Stimulated activated CD8-positive, alpha-beta memory T cell treated with anti-CD3 and anti-CD28 coated beads, Interleukin-12 subunit alpha, Interleukin-12 subunit beta, amount 100 ng/mL, for 4 hours (primary cell): ENCODE measurements at regions not wholly inside any gene's neighbourhood (a gene's known extent, or its start where the extent isn't known, plus 50 kb on each side); places are given as distances from the start of the nearest gene placed in this dataset.
"Not testable (repeated sequence)": the region's sequence is repeated elsewhere in the genome, so short reads cannot be mapped to it uniquely, and the experiment has no call there.

Experiments
- DNase-seq: peaks from one replicate; pipeline ENCODE4 v3.0.0-alpha.2; 2020; ENCODE audit warnings: low read depth

DNA sequence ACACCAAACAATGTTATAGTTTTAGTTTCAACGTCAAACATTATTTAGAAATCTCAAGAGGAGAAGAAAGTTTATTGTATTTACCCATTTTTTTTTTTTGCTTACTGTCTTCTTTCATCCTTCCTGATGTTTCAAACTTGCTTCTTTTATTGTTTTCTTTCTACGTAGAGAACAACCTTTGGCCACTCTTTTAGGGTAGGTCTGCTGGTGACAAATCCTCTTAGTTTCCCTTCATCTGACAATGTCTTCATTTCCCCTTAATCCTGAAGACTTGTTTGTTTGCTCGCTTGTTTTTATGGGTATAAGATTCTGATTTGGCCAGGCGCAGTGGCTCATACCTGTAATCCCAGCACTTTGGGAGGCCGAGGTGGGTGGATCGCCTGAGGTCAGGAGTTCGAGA lies 89.1 kb downstream of the RHOU start:
- DNase-seq: no peak

- no peak for DNase-seq
Observed at GRCh38 chr1:228825041-228825440, 89.8 kb downstream of the RHOU start.

GRCh38 chr1:228825840-228826484 lies 90.7 kb downstream of the RHOU start:
- no peak for DNase-seq

GRCh38 chr1:228827019-228827418 lies 91.7 kb downstream of the RHOU start:
- DNase-seq: no peak

DNA sequence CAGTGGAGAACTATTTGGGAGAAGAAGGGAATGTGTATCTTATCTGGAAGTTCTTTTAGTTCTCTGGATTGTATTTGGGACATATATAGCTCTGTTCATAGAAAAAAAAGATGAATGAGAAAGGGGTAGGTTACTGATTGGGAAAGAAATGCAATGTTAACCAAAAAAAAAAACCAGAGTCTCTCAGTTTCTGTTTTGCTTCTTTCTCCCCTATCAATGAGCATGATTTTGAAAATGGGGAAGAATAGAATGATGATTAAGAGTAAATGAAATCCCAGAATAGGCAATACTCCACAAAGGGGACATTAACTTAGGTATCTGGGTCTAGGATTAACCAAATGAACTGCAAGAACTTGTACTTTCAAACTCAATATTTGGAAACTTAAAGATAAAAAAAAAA lies 92.9 kb downstream of the RHOU start:
- DNase-seq: no peak

GRCh38 chr1:228830185-228830953 lies 95.1 kb downstream of the RHOU start:
- DNase-seq: no peak

DNA sequence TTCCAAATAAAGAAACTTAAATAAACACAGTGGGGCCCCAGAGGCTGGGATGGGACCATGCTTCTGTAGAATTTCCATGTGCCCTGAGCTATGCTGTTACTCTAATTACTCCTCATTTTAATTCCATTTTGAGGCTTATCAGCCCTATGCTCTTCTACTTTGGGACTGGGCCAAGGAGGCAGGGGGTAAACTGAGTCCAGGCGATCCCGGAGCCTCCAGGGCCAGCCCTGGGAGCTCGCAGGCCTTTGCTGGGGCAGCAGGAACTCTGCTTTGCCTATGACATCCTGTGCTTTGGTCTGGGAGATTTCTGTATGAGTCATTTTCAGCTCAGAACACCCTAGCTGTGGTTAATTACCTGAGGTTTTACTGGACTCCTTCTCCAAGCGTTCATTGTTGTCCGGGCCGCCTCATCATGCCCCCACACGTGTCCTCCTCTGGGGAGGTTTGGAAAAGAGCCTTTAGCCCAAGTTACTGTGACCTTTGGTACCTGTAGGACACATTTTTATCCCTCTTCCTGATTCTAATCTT lies 95.7 kb downstream of the RHOU start:
- no peak for DNase-seq

DNA sequence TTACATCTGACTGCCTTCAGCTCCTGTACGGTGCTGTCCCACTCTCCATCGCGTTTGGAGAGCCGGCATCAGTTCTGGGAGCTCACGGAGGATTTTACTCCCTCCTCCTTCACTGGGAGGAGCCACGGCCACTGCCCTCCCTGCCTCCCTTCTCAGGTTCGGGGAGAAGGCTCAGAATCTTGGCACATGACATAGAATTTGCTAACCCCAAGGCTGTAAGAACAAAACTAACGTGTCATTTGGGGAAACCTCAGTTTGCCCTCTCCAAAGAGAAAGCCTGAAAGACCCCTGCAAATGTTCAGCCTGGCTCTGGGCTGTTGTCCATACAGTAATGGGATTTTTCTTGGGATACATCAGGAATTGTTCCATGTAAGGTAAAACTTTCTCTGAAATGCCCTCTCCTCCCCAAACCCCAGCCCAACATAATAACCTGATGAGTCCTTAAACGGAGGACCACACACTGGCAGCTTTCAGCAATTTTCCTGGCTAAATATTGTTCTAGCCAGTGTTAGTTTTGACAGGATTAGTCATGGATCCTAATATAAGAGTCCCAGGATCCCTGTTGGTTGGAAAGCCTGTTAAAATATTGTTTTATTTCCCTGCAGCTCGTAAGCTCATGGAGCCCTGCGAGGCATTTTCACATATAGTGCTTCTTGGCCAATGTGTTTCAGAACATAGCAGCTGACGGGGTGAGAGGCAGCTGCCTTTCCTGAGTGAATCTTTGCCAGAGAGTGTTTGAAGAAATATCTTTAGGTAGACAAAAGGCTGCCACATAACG lies 98.8 kb downstream of the RHOU start:
- DNase-seq: no peak

GRCh38 chr1:228835456-228835855 lies 100.2 kb downstream of the RHOU start:
- no peak for DNase-seq

GRCh38 chr1:228835911-228836310 lies 100.6 kb downstream of the RHOU start:
- no peak for DNase-seq

- no peak for DNase-seq
Observed at GRCh38 chr1:228836427-228836826, 101.1 kb downstream of the RHOU start.

GRCh38 chr1:228837032-228837431 lies 101.8 kb downstream of the RHOU start:
- no peak for DNase-seq

DNA sequence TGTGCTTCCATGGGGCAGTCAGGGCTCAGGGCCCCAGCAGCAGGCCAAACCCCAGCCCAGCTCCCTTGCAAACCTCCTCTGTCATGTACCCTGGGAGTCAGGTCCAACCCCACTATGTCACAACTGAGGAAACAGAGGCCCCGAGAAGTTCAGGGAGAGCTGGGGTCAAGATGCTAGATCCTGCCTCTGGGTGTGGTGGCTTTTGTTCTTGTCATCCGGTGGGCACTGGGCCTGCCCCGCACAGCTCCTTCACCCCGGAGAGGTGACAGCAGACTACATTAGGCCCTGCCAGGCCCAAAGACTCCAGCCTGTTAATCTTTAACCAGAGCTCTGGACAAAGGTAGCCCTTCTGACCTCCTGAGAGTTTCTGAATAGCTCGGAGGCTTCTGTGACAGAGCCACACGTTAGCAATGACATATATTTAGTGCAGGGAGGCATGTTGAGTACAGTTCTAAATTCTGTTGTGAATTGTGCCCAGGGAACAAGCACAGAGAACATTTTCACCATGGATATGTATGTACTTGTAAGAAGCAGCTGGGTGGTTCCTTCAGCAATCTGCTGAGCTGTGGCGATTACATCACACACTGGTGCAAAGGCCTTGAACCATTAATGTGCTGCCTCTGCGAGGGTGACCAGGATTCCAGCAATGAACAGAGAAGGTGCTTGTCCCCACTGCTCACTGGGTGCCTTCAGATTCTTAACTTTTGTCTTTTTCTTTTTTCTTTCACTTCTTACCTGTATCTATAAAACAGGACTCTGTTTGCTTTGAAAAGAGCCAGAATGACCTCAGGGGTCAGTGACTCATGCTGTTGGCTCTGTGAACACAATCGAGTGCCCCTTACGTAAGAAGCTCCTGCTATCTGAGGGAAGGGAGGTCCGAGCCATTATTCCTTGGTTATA lies 102.8 kb downstream of the RHOU start:
- no peak for DNase-seq

GRCh38 chr1:228838717-228839500 lies 103.6 kb downstream of the RHOU start:
- DNase-seq: no peak

DNA sequence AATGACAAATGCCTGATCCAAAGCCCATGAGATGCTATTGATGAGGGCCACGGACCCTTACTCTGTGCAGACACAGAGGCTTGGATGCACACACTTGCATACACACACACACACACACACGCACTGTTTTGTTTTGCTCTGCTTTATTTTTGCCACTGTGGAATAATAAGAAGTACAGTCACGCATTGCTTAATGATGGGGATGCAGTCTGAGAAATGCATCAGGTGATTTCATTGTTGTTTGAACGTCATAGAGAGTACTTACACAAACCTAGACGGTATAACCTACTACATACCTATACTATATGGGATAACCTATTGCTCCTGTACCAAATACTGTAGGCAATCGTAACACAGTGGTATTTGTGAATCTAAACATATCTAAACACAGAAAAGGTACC lies 104.4 kb downstream of the RHOU start:
- DNase-seq: no peak

- no peak for DNase-seq
Observed at GRCh38 chr1:228841632-228842031, 106.4 kb downstream of the RHOU start.

GRCh38 chr1:228842094-228842775 lies 107.0 kb downstream of the RHOU start:
- DNase-seq: no peak

GRCh38 chr1:228845101-228845500 lies 109.8 kb downstream of the RHOU start:
- no peak for DNase-seq

DNA sequence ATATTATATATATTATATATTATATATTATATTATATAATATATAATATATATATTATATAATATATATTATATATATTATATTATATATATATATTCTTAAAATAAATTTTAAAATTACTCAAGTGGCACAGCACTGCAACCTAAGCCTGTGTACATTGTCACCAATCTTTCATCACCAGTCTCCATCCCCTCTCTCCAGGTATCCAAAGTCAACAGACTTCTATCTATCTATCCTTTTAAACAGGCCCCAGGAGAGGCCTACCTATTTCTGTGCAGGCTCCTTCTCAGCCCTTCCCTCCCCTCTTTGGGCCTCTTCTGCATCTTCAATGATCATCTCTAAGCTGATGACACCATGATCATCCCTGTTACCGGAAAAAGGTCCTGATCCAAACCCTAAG lies 111.7 kb downstream of the RHOU start:
- DNase-seq: no peak

GRCh38 chr1:228847451-228847850 lies 112.2 kb downstream of the RHOU start:
- not testable (repeated sequence) for DNase-seq
